Head of caudate nucleus (tissue), 42 donors: ENCODE measurements at regions not wholly inside any gene's neighbourhood (a gene's known extent, or its start where the extent isn't known, plus 50 kb on each side); places are given as distances from the start of the nearest gene placed in this dataset.

Experiments used
- DNase-seq, 42 donors: peaks; one replicate each; pipeline versions ENCODE4 v3.0.0 to v3.0.0-alpha.2; 2020 to 2021; ENCODE audit warnings: mixed read lengths in 7 of 42
- intact Hi-C: fragments of 100-400 bp; cut with DNase I; formaldehyde crosslinking; loops from one replicate; pipeline ENCODE4 v1.15.0; 2022

- intact Hi-C loops, result no loop called here
- DNase-seq, result peak in 1 of 42 donors; percentile 2
Measured at GRCh38 chr11:70528794-70529580, 130.7 kb downstream of the CTTN start.

GRCh38 chr11:70530010-70530409, 131.7 kb downstream of the CTTN start:
- intact Hi-C loops, result no loop called here
- no peak for DNase-seq

DNA sequence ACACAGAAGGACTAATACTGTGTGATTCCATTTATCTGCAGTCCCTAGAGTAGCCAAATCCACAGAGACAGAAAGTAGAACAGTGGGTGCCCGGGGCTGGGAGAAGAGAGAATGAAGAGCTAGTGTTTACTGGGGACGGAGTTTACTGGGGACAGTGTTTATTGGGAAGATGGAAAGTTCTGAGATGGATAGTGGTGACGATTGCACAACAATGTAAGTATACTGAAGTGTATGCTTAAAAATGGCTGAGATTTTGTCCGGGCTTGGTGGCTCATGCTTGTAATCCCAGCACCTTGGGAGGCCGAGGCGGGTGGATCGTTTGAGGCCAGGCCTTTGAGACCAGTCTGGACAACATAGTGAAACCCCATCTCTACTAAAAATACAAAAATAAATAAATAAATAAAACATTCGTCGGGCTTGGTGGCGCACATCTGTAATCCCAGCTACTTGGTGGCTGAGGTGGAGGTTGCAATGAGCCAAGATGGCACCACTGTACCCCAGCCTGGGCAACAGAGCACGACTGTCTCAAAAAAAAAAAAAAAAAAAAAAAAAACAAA, 132.4 kb downstream of the CTTN start:
- no peak for DNase-seq
- intact Hi-C loops, result no loop called here

DNA sequence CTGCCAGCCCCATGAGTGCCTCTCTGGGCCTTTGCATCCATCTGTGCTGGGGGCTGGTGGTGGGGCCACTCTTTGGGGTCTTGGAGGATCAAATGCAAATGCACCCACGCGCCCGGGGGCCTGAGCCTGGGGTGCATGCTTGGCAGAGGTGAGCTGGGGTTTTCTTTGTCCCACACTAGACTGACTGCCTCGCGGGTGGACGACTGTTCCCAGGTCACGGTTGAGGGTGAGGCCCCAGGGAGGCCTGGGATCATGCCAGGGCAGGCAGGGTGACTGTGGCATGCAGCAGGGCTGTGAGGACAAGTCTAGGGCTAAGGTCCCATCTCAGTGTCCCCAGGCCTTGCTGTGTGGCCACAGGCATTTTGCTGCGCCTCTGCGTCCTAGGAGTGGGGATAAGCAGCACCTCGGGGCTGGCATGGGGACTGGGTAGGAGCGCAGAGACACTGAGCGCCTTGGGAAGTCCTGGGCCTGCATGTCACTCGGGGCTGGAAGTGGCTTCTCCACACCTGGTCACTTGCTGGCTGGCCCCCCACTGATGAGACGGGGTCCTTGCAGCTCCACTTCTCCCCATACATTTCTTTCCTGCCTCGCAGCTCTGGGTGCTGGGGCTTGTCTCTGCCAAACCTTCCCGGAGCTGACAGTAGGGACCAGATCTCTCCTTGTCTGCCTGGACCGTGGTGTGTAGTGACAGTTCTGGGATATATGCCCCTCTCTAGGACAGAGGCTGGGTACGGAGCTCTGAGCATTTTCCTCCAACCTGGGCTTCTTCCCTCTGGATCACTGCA, 133.1 kb downstream of the CTTN start:
- no peak for DNase-seq

DNA sequence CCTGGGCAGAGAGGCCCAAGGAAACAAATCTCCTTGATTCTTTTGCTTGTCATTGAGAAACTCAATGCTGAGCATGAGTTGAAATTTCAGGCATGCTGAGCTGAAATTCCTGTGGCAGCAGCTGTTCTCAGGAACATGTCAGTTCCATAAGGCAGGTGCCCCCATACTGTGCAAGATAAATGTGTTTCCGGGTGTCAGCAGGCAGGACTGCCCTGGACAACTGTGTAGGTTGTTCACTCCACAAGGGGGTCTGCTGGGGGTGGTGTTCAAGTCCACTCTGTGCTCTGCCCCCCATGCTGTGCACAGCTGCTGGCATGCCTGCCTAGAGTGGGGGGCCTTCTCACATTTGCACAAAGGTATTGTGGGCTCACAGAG, 133.7 kb downstream of the CTTN start:
- DNase-seq, result no peak
- intact Hi-C loops, result no loop called here

More for the DNA sequence above, 133.1 kb downstream of the CTTN start:
- intact Hi-C loops, result no loop called here

- peak in 1 of 42 donors; percentile 21 for DNase-seq
- intact Hi-C loops, result no loop called here
Measured at GRCh38 chr11:70532731-70533130, 134.4 kb downstream of the CTTN start.

- DNase-seq, result no peak
- intact Hi-C loops, result no loop called here
Measured at GRCh38 chr11:70535191-70535971, 137.1 kb downstream of the CTTN start.

DNA sequence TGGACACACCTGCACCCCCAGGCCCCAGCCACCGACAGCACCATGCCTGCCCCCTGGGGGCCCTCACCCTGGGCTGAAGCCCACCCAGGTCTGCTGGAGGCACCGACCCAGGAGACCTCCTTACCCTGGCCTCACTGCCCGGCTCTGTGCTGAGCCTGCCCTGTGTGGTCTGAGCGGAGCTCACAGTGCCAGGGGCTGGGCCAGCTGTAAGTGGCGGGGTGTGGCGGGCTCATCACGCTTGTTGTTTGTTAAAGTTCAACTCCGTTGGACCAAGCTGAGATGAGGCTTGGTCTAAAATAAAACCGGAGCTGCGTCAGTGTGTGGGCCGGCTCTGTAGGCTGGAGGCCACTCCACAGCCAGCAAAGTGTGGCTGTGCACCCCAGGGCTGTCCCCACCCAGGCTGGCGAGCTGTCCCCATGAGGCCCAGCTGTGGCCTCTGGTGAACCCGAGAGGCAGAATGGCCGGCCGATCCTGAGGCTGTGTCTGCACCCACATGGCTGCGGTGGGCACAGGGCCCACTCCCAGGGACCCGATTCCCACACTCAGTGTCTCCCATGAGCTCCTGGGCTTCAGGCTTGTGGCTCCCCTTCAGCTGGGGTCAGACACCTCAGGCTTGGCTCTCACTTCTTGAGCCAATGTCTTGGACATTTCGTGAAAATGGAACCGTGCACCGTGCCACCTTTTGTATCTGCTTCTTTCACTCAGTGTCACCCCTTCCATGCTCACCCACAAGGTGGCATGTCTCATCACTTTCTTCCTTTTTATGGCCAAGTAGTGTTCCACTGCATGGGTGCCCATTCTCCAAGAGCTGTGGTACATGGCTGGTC, 137.9 kb downstream of the CTTN start:
- intact Hi-C loops, result no loop called here
- DNase-seq, result no peak

DNA sequence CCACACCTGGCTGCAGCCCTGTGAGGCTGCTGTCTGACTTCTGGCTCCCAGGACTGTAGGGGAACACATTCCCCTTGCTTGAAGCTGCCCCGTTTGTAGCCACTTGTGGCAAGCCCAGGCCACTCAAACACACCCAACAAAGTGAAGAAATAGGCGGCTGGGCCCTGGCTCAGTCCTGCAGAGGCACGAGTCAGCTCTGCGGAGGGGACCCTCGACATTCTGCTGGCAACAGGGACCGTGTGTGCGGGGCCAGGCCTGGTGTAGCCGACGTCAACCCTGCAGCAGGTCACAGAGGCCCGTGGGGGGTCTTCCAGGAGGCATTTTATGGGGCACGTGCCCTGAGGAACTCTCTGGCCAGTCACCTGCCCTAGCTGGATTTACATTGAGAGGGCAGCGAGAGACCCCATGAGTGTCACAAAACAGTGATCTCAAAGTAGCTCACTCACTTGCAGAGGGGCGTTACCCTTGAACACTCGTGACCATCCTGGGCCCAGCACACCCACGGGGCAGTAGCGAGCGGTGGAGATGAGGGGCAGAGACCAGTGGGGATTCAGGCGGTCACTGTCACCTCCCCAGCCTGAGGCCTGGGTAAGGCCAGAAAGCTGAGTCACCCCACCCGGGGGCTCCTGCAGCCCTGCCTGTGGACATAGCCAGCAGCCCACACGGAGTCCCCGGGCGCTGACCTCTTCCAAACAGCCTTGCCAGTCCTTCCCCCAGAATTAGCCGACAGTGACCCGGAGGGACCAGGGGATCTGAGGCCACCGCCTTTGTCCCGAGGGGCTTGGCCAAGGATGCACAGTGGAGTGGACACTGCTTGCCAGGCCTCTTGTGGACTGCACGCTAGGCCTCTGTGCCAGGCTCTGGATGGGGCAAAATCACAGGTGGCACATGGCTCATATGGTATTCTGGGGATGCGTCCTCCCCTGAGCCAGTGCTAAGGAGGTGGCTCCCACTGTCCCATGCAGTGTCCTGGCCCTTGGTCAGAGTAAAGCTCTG, 139.5 kb downstream of the CTTN start:
- DNase-seq, result no peak
- intact Hi-C loops, result no loop called here

- intact Hi-C loops, result no loop called here
- DNase-seq, result no peak
Measured at GRCh38 chr11:70538641-70539359, 140.5 kb downstream of the CTTN start.

DNA sequence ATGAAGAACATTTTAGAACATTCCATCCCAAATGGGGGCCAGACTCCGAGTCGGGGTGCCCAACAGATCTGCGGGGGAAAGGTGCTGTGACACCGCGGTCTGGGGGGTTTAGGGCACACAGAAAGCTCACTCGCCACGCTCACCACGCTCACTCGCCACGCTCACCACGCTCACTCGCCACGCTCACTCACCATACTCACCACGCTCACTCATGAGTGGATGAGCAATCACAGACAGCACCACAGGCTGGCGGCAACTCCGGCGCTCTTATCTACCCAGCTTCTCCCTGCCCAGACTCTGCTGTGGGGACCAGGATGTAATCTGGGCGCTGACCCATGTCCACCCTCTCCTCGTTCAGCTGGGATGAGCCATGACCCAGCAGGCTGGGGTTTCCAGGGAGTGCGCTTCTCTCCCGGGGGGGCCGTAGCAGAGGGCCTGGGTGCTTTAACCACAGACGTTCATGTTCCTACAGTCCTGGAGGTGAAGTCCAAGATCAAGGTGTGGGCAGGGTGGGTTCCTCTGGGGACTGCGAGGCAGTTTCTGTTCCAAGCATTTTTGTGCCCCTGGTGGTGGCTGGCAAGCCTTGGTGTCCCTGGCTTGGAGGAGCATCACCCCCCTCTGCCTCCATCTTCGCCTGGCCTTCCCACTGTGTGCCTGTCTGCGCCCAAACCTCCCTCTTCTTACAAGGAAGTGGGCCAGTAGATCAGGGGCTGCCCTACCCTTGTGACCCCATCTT, 141.2 kb downstream of the CTTN start:
- intact Hi-C loops, result no loop called here
- no peak for DNase-seq

GRCh38 chr11:70540196-70540595, 141.9 kb downstream of the CTTN start:
- DNase-seq, result no peak
- intact Hi-C loops, result no loop called here

DNA sequence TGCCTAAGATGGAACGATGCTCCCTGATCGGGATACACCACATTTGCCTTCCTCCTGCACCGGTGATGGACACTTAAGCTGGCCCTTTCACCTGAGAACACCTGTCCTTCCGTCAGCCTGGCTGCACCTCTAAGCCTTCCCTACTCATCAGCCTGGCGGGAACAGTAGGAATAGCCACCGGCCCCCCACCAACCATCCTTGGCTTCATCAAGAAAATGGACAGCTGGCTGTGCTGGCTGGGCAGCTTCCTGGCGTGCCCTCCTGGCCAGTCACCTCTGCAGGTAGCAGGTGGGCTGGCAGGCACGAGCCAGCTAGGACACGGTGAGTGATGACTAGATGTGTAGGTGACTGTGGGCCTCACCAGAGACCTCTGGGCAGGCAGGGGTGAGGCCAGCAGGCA, 142.8 kb downstream of the CTTN start:
- intact Hi-C loops, result no loop called here
- no peak for DNase-seq

GRCh38 chr11:70541699-70542098, 143.4 kb downstream of the CTTN start:
- no peak for DNase-seq

GRCh38 chr11:70542406-70542805, 144.1 kb downstream of the CTTN start:
- intact Hi-C loops, result no loop called here
- no peak for DNase-seq

More at GRCh38 chr11:70541699-70542098, 143.4 kb downstream of the CTTN start:
- intact Hi-C loops, result no loop called here

- intact Hi-C loops, result no loop called here
- DNase-seq, result no peak
Measured at GRCh38 chr11:70542811-70543210, 144.5 kb downstream of the CTTN start.
